RPMI8226 (cell line): ENCODE measurements at regions not wholly inside any gene's neighbourhood (a gene's known extent, or its start where the extent isn't known, plus 50 kb on each side); places are given as distances from the start of the nearest gene placed in this dataset.
"Not testable (repeated sequence)": the region's sequence is repeated elsewhere in the genome, so short reads cannot be mapped to it uniquely, and the experiment has no call there.

ENCODE experiments used
- DNase-seq: peaks from one replicate; pipeline ENCODE4 v3.0.0-alpha.2; 2015

- DNase-seq: no peak
Measured at GRCh38 chr10:44267007-44267406, 117.9 kb downstream of the CXCL12 start.

DNA sequence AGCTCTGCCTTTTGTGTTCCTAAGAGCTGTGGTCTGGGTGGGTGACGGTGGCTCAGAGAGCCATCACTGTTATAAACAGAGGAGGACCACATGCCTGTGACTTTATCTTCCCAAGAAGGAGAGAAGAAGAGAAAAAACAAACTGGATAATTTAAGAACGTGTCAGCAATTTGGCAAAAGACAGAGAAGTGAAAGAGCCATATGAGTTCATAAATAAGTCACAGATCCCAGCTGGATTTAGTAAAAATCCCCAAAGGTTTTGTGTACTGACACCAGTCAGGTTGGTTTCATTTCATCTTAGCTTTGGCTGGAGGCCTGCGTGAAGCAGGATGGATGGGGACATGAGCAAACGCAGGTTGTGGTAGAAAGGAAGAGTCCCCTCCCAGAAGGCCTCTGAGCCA, 120.7 kb downstream of the CXCL12 start:
- DNase-seq: no peak

DNA sequence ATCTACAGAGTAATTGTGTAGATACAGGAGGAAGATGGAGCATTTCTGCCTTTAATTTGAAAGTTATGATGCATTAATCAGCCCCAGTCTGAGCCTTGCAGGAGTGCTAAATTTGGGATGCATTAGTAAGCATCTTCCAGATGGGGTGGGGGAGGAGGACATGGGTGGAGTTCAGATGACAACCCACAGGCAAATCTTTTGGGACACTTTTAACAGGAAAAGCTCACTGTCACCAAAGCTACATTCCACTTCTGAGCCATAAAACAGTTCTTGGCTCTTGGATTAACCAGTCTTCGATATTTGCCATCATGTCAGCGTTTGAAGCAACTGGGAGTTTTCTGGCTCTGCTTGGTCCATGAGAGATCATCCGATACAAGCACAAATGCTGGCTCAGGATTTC, 121.1 kb downstream of the CXCL12 start:
- DNase-seq: no peak

- no peak for DNase-seq
Measured at GRCh38 chr10:44262551-44263251, 122.2 kb downstream of the CXCL12 start.

DNA sequence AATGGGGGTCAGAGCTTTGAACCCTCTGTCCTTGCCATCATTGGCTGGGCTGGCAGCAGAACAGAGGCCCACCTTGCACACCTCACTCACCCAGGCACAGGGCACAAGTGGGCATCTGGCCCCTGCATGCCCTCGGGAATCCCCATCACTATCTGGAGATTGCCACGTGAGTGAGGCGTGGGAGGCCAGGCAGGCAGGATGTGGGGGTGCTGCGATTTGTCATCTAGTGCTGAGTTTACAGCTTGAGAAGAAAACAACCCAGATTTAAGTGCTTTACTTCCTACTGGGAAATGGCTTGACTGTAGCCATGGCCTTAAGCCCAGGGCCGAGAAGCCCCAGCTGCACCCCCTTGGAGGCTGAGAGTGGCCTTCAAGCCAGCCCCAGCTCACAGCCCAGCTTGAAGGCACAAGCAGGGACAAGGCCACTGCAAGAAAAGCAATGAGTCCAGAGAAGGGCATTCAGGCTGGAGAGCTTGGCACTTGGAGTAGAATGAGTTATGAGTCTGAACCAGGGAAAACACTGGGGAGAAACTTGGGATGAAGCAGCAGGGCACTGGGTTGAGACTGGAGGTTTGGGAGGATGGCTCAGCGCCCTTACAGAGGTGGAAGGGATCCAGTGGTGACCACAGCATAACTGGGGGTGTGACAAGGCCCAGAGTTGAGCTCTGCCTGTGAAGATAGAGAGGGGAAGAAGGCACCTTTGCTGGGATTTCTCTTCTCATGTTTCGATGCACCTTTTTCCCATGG, 123.0 kb downstream of the CXCL12 start:
- DNase-seq: no peak

DNA sequence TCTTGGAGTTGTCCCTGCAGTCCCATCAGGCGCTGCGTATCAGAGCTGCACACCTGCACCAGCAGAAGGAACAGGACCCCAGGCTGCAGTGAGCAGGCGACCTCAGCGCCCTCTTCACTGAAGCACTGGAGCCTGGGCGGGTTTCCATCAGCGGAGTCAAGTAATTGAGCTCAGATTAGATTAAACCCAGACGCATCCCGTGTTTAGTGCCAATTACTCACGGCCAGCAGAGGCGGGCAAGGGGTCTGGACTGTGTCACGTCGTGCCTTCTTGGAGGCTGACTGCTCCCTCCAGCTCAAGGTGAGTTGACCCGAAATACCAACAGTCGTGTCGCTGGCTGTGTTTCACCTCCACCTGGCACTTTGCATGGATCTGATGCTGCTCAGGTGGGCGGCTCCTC, 123.6 kb downstream of the CXCL12 start:
- DNase-seq: no peak

DNA sequence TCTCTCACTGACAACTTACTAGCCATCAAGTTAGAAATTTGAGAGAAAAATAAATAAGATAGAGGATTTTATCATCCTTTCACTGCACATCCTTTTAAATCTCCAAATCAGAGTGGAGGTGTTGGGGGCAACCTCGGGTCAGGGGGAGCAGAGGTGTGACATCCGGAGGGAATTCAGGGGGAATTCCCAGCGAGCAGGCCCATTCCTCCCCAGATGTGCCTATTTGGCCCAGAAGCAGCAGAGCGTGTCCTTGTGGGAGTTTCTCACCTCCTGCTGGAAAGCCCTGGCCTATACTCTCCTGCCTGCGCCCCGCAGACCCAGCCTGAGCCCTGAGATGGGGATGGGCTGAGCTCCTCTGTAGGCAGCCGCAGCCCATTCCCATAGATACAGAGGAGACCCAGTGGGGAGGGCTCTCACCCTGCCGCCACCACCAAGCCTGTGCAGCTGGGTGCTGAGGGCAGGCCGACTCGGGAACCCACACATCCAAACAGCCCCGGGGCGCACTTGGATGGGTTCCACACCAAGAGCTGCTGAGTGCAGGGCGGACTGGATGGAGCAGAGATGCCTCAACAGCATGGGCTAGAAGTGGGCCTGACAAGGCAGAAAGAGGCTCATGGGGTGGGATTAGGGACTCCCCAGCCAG, 124.5 kb downstream of the CXCL12 start:
- DNase-seq: no peak

DNA sequence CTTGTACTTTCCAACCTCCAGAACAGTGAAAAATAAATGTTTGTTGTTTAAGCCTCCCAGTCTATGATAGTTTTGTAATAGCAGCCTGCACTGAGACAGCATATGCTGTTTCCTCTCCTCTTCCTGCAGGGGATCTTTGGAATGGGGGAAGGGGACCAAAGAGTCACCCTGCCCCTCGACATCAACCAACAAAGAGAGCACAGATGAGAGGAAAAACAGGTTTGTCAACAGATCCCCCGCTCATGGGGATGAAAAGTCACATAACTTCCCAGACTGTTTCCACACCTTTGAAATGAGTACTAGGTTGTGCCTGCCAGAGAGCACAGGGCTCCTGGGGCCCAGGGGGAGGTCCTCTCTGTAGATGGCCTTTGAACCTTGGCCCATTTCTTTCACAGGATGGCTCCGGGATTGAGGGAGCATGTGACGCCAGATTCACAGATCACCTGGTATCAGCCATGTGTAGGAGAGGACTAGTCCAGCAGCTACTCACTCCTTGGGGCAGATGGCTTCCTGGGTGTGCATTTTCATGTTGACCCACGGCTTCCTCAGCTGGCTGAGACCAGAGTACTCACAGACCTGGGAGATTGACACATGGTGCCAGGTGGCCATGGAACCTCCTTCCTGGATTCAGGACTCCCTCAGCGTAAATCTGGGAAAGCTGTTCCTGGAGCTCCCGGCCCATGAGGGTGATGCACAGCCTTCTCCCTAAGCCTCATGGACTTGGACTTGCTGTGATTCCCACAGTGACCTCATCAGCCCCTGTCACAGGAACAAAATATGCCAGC, 125.6 kb downstream of the CXCL12 start:
- DNase-seq: no peak

GRCh38 chr10:44258460-44259089, 126.3 kb downstream of the CXCL12 start:
- DNase-seq: no peak

DNA sequence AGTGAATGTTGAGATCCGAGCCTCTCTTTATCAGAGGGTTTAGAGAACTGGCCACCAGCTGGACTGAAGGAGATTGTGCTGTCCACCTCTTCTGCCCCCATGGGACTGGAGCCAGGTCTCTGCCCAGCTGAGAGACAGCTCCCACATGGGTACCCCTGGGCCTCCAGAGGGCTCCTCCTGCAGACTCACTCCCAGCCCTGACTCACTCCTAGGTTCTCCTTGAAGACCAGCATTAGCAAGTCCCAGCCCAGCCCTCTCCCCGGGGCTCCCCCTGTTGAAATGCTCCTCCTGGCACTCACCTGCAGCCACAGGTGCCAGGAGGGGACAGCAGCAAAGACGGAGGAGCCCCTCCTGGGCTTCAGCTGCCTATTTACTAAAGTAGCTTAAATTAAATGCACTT, 126.9 kb downstream of the CXCL12 start:
- no peak for DNase-seq

DNA sequence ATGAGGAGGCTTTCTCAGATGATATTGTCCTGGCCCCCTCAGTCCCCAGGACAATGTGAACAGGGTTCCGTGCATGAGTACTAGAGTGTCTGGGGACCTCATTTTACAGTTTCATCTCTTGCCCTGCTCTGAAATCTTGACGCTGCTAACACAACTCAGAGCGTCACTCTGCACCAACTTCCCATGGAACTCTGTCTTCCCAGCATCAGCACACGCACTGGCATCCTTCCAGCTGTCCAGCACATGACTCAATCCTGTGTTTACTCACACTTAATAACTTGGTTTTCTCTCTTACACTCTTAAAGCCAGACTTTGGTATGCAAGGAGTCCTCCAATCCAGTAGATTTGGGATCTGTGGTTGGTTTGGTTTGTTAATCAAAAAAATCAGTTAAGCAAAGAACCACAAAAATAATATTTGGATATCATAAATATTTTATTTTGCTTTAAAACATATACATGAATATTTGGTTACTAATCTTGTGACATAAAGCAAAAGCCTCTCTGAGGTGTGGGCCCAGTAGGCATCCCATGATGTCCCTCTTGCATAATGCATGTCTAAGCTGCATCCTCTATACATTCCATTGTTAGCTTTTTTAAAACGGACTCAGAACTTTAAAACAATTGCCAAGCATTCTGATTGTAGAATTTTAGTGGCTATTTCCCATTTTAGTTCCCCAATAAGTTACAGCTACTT, 131.0 kb downstream of the CXCL12 start:
- DNase-seq: no peak

- not testable (repeated sequence) for DNase-seq
Measured at GRCh38 chr10:44252631-44253030, 132.3 kb downstream of the CXCL12 start.

DNA sequence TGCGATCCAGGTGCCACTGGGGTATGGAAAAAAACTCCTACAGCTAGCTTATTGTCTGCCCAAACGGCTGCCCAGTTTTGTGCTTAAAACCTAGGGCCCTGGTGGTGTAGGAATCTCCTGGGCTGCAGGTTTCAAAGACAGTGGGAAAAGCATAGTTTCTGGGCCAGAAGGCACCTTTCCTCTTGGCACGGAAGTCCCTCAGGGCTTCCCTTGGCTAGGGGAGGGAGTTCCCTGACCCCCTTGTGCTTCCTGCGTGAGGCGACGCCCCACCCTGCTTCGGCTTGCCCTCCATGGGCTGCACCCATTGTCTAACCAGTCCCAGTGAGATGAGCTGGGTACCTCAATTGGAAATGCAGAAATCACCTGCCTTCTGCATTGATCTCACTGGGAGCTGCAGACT, 135.0 kb downstream of the CXCL12 start:
- DNase-seq: not testable (repeated sequence)

GRCh38 chr10:44249490-44249889, 135.4 kb downstream of the CXCL12 start:
- no peak for DNase-seq

GRCh38 chr10:44246700-44247099, 138.2 kb downstream of the CXCL12 start:
- not testable (repeated sequence) for DNase-seq

DNA sequence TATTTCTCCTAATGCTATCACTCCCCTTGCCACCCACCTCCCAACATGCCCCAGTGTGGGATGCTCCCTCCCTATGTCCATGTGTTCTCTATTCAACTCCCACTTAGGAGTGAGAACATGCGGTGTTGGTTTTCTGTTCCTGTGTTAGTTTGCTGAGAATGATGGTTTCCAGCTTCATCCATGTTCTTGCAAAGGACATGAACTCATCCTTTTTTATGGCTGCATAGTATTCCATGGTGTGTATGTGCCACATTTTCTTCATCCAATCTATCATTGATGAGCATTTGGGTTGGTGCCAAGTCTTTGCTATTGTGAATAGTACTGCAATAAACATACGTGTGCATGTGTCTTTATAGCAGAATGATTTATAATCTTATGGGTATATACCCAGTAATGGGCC, 138.6 kb downstream of the CXCL12 start:
- DNase-seq: not testable (repeated sequence)

GRCh38 chr10:44245601-44245938, 139.3 kb downstream of the CXCL12 start:
- DNase-seq: no peak

DNA sequence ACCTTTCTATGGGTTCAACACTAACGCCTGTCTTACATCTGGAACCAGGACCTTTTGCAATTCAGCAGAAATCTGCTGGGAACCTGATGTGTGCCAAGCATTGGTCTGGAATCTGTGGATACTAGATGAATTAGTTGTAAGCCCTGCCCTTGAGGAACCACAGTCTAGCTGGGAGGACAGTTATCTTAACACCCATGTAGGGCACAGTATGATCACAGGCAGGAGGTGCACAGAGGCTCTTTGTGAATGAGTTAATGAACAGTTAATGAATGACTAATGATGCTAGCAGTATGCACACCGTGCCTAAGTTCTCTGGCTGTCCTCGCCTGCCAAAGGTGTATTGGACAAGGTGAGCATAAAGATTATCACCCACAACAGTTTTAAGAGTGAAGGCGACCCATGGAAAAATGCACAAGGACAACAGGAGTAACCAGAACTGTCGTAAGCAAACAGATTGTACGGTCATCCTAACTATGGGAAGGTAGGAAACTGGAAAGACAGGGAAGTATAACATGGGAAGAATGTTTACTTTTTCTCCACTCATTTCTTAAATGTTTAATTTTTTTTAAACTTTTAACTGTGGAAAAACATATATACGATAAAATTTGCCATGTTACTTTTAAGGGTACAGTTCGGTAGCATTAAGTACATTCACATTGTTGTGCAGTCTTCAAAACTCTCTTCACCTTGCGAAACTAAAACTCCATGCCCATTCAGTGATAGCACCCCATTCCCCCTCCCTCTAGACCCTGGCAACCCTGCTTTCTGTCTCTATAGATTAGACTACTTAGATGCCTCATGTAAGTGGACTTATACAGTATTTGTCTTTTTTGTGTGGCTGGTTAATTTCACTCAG, 139.9 kb downstream of the CXCL12 start:
- DNase-seq: no peak

DNA sequence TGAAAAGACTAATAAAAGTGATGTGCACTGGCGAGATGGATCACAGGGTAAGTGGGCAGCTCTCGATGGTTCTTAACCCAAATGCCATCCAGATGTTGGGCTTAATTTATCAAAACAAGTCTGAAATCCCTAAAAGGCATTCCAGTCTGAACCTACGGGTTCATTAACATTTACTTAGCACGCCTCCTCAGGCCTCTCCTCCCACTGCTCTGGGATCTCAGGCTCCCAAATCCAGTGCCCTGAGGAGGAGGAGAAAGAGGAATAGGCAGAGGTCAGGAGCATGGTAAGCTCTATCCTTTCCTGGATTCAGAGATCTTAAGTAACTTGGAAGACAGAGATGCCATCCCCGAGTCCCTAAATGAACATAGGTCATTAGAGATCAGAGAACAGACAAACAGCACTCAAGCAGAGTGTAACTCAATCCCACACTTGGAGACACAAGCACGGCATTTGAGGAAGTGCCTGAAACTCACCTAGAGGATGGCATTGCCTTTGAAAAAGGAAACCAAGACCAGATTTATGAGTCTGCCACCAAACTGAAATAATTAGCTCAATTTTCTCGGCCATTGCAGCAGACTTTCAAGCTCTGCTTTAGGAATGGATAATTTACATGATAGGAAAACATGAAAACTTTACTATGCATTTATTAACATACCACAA, 140.9 kb downstream of the CXCL12 start:
- DNase-seq: no peak

DNA sequence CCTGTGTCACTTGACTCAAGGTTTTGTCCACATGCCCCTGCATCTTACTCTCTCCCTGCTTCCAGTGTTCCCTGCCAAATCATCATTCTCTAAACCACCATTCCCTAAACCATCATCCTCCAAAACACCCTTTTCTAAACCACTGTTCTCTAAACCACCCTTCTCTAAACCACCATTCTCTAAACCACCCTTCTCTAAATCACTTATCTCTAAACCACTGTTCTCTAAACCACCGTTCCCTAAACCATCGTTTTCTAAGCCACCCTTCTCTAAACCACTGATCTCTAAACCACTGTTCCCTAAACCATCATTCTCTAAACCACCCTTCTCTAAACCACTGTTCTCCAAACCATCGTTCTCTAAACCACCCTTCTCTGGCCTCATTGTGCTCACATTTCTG, 142.1 kb downstream of the CXCL12 start:
- no peak for DNase-seq

DNA sequence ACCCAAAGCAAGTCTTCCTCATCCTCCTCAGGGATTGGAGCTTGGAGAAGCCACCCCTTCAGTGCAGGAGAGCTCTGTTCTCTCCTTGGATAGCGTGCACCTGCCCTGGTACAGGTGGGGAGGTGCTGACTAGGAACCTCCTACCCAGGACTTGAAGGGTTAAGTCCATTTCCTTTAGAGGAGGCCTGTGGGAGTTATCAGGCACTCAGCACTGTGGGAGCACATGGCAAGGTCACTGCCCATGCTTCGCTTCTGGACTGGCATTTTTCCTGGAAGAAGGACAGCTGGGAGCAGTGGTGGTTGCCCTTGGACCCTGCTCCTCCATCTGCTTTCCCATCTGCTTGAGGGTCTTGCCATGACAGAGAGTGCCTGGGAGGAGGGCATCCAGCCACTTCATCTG, 142.8 kb downstream of the CXCL12 start:
- no peak for DNase-seq
